Mesendoderm (in vitro differentiated cells): ENCODE measurements at regions not wholly inside any gene's neighbourhood (a gene's known extent, or its start where the extent isn't known, plus 50 kb on each side); places are given as distances from the start of the nearest gene placed in this dataset.

Source experiments
- DNase-seq: peaks from one replicate; pipeline ENCODE4 v3.0.0; 2013
- H2AK5ac ChIP-seq: 2 replicates; pipeline ENCODE4 v1.6.1; 2013; ENCODE audit warnings: low read length, inconsistent platforms
- H2BK120ac ChIP-seq: 2 replicates; pipeline ENCODE4 v1.6.1; 2013; ENCODE audit warnings: low read depth, mild to moderate bottlenecking, low read length, moderate library complexity, mixed read lengths
- H2BK15ac ChIP-seq: replicated peaks from 2 replicates; pipeline ENCODE4 v1.6.1; 2013; ENCODE audit warnings: low read depth, mild to moderate bottlenecking, moderate library complexity
- H2BK5ac ChIP-seq: 2 replicates; pipeline ENCODE4 v1.6.1; 2013; ENCODE audit warnings: low read length, inconsistent platforms
- H3K18ac ChIP-seq: 2 replicates; pipeline ENCODE4 v1.6.1; 2013; ENCODE audit warnings: mild to moderate bottlenecking, low read length, mixed read lengths
- H3K23ac ChIP-seq: one replicate; pipeline ENCODE4 v1.6.1; 2013; ENCODE audit warnings: low read length
- H3K27ac ChIP-seq: 2 replicates; pipeline ENCODE4 v1.5.1; 2013; ENCODE audit warnings: low read depth, mild to moderate bottlenecking, inconsistent platforms, low read length, moderate library complexity
- H3K27me3 ChIP-seq: 2 replicates; pipeline ENCODE4 v1.6.1; 2013; ENCODE audit warnings: low read length, control low read depth, mild to moderate bottlenecking, inconsistent platforms; ENCODE audit not compliant: insufficient read depth, poor library complexity
- H3K36me3 ChIP-seq: 2 replicates; pipeline ENCODE4 v1.6.1; 2013; ENCODE audit warnings: low read length, inconsistent platforms; ENCODE audit not compliant: control insufficient read depth, insufficient read depth
- H3K4ac ChIP-seq: one replicate; pipeline ENCODE4 v1.6.1; 2013; ENCODE audit warnings: low read depth, mild to moderate bottlenecking, low read length, moderate library complexity
- H3K4me1 ChIP-seq: 2 replicates; pipeline ENCODE4 v1.6.1; 2013; ENCODE audit warnings: low read depth, low read length, inconsistent platforms; ENCODE audit not compliant: control insufficient read depth
- H3K4me2 ChIP-seq: 2 replicates; pipeline ENCODE4 v1.6.1; 2013; ENCODE audit warnings: low read length
- H3K4me3 ChIP-seq: 2 replicates; pipeline ENCODE4 v1.5.1; 2013; ENCODE audit warnings: mild to moderate bottlenecking, low read length
- H3K56ac ChIP-seq: one replicate; pipeline ENCODE4 v1.6.1; 2013; ENCODE audit warnings: low read length
- H3K79me1 ChIP-seq: 2 replicates; pipeline ENCODE4 v1.6.1; 2013; ENCODE audit warnings: low read length, inconsistent platforms
- H3K79me2 ChIP-seq: 2 replicates; pipeline ENCODE4 v1.6.1; 2013; ENCODE audit warnings: mild to moderate bottlenecking, low read length; ENCODE audit not compliant: control insufficient read depth, insufficient read depth
- H3K9ac ChIP-seq: 2 replicates; pipeline ENCODE4 v1.6.1; 2013; ENCODE audit warnings: low read length, inconsistent platforms
- H4K5ac ChIP-seq: one replicate; pipeline ENCODE4 v1.6.1; 2013; ENCODE audit warnings: low read length
- H4K8ac ChIP-seq: one replicate; pipeline ENCODE4 v1.6.1; 2013; ENCODE audit warnings: low read depth, mild to moderate bottlenecking, control low read depth, low read length, moderate library complexity
- WGBS: extraction: QIAGEN DNeasy Blood & Tissue Kit; methylation state at CpG from one replicate; pipeline ENCODE4 v1.1.7; 2013; ENCODE audit warnings: low lambda C conversion rate, missing lambda C conversion rate; ENCODE audit not compliant: insufficient coverage; ENCODE audit errors: extremely low coverage; 5-methylcytosine and 5-hydroxymethylcytosine counted together

DNA sequence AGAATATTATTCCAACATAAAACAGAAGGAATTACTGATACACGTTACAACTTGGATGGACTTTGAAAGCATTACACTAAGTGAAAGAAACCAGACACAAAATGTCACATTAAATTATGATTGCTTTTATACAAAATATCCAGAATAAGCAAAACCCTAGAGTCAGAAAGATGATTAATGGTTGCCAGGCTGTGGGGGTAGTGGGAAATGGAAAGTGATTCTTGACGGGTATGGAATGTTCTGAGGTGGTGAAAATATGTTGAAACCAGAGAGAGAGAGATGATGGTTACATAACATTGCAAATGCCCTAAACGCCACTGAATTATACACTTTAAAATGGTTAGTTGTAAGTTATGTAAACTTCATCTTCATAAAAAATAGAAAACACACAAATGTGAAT is 1057.2 kb upstream of the TMEFF2 start:
- H3K4me3 ChIP-seq, result no peak overlapping the region
- H3K56ac ChIP-seq, result no peak overlapping the region
- no peak overlapping the region for H3K23ac ChIP-seq
- H2BK5ac ChIP-seq, result no peak overlapping the region
- DNase-seq, result no peak
- H3K9ac ChIP-seq, result no peak overlapping the region
- no peak overlapping the region for H2AK5ac ChIP-seq
- no peaks in the 10 kb centered on the region for H3K36me3 ChIP-seq
- no peak overlapping the region for H2BK120ac ChIP-seq
- H3K27ac ChIP-seq, result no peak overlapping the region
- no CpG with 5 or more reads among the region's 3 CpGs for WGBS
- no peak overlapping the region for H2BK15ac ChIP-seq
- no peaks in the 10 kb centered on the region for H3K79me2 ChIP-seq
- H4K8ac ChIP-seq, result no peak overlapping the region
- no peak overlapping the region for H3K4ac ChIP-seq
- no peaks in the 10 kb centered on the region for H3K4me1 ChIP-seq
- no peak overlapping the region for H4K5ac ChIP-seq
- no peaks in the 10 kb centered on the region for H3K27me3 ChIP-seq
- no peak overlapping the region for H3K18ac ChIP-seq
- no peak overlapping the region for H3K4me2 ChIP-seq
- H3K79me1 ChIP-seq, result no peaks in the 10 kb centered on the region

DNA sequence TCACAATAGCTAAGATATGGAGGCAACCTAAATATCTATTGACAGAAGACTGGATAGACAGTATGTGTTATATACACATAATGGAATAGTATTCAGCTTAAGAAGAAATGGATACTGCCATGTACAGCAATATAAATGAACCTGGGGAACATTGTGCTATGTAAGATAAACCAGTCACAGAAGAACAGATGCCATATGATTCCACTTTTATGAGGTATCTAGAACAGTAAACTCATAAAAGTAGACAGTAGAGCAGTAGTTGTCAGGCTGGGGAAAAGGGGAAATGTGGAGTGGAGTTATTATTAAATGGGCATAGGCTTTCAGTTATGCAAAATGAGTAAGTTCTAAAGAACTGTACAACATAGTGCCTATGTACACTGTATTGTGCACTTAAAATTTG is 1055.7 kb upstream of the TMEFF2 start:
- Histone ChIP-seq H2AK5ac (no peak overlapping the region), H3K18ac (no peak overlapping the region), H3K79me2 (no peaks in the 10 kb centered on the region), H3K4me3 (no peak overlapping the region), H3K4ac (no peak overlapping the region), H2BK15ac (no peak overlapping the region), H3K4me2 (no peak overlapping the region), H3K27ac (no peak overlapping the region), H4K8ac (no peak overlapping the region), H3K56ac (no peak overlapping the region), H3K4me1 (no peaks in the 10 kb centered on the region), H2BK5ac (no peak overlapping the region), H3K79me1 (no peaks in the 10 kb centered on the region), H3K36me3 (no peaks in the 10 kb centered on the region), H3K27me3 (no peaks in the 10 kb centered on the region), H3K9ac (no peak overlapping the region), H2BK120ac (no peak overlapping the region), H4K5ac (no peak overlapping the region), H3K23ac (no peak overlapping the region)
- DNase-seq, result no peak

DNA sequence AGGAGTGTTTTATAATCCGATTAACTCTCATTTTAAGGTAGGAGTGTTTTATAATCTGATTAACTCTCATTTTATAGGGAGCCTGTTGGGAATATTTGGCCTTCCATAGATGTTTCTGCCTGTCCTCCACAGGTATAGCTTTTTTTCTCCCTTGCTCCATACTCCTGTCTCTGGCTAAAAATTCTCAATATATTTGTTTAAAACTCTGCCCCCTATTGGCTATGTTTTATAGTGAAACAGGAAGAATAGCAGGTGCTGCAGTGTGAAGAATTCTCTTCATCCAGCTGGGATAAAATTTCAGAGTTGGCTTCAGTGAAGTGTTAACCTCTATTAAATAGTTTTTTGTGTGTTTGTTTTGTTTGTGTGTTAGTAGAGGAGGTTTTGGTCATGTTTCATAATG is 1046.0 kb upstream of the TMEFF2 start:
- Histone ChIP-seq H3K56ac (no peak overlapping the region), H3K36me3 (no peaks in the 10 kb centered on the region), H3K18ac (no peak overlapping the region), H3K79me1 (no peaks in the 10 kb centered on the region), H4K5ac (no peak overlapping the region), H2BK120ac (no peak overlapping the region), H2BK5ac (no peak overlapping the region), H3K79me2 (no peaks in the 10 kb centered on the region), H3K4me1 (no peaks in the 10 kb centered on the region), H3K4me3 (no peak overlapping the region), H3K4ac (no peak overlapping the region), H3K23ac (no peak overlapping the region), H3K9ac (no peak overlapping the region), H3K27ac (no peak overlapping the region), H2AK5ac (no peak overlapping the region), H3K27me3 (no peaks in the 10 kb centered on the region), H4K8ac (no peak overlapping the region), H2BK15ac (no peak overlapping the region), H3K4me2 (no peak overlapping the region)
- 100% methylated on average over 1 of the region's 1 CpG for WGBS
- DNase-seq, result peak; percentile 44

DNA sequence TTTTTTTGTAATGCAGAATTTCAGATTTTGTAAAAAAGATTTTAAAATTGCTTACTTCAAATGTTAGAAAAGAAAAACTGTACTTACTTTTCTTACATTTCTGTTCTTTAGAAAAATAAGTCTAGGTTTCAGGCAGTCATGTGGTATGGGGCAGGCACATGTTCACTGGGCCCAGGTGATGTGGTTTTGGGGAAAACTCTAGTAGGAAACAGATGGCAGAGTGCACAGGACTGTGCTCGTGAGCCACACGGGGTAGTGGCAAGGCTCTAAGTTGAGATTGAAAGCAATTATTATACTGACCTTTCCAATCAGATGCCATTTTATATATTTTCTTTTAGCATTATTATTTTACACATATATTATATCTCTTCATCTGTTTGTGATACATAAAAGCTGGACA is 1036.9 kb upstream of the TMEFF2 start:
- H3K4me2 ChIP-seq, result no peak overlapping the region
- no peak overlapping the region for H3K27ac ChIP-seq
- no peak overlapping the region for H4K5ac ChIP-seq
- H2BK5ac ChIP-seq, result no peak overlapping the region
- H3K56ac ChIP-seq, result no peak overlapping the region
- no peak overlapping the region for H3K18ac ChIP-seq
- H3K27me3 ChIP-seq, result no peaks in the 10 kb centered on the region
- no peak overlapping the region for H2BK120ac ChIP-seq
- no peak overlapping the region for H2AK5ac ChIP-seq
- no peak overlapping the region for H3K4me3 ChIP-seq
- no peak overlapping the region for H3K23ac ChIP-seq
- no peaks in the 10 kb centered on the region for H3K4me1 ChIP-seq
- H3K4ac ChIP-seq, result no peak overlapping the region
- no peak overlapping the region for H4K8ac ChIP-seq
- no peaks in the 10 kb centered on the region for H3K79me2 ChIP-seq
- DNase-seq, result no peak
- H3K9ac ChIP-seq, result no peak overlapping the region
- WGBS, result no CpG with 5 or more reads among the region's 2 CpGs
- no peaks in the 10 kb centered on the region for H3K36me3 ChIP-seq
- H2BK15ac ChIP-seq, result no peak overlapping the region
- no peaks in the 10 kb centered on the region for H3K79me1 ChIP-seq

DNA sequence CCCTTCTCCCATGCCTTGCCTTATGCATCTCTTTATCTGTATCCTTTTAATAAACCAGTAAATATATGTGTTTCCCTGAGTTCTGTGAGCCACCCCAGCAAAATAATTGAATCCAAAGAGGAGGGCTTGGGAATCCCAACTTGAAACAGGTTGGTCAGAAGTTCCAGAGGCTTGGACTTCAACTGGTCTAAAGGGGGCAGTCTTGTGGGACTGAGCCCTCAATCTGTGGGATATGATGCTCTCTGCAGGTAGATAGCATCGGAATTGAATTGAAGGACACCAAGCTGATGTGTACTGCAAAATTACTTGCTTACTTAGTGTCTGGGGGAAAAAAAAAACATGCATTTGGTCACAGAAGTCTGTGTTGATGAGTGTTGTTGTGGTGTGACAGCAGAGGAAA is 1033.5 kb upstream of the TMEFF2 start:
- Histone ChIP-seq H2AK5ac (no peak overlapping the region), H3K23ac (no peak overlapping the region), H3K56ac (no peak overlapping the region), H3K36me3 (no peaks in the 10 kb centered on the region), H2BK15ac (no peak overlapping the region), H2BK5ac (no peak overlapping the region), H3K9ac (no peak overlapping the region), H3K4me1 (no peaks in the 10 kb centered on the region), H3K27me3 (no peaks in the 10 kb centered on the region), H3K18ac (no peak overlapping the region), H4K8ac (no peak overlapping the region), H4K5ac (no peak overlapping the region), H2BK120ac (no peak overlapping the region), H3K4me3 (no peak overlapping the region), H3K79me2 (no peaks in the 10 kb centered on the region), H3K4me2 (no peak overlapping the region), H3K4ac (no peak overlapping the region), H3K79me1 (no peaks in the 10 kb centered on the region), H3K27ac (no peak overlapping the region)
- DNase-seq, result peak; percentile 38
- no CpG with 5 or more reads among the region's 1 CpG for WGBS

DNA sequence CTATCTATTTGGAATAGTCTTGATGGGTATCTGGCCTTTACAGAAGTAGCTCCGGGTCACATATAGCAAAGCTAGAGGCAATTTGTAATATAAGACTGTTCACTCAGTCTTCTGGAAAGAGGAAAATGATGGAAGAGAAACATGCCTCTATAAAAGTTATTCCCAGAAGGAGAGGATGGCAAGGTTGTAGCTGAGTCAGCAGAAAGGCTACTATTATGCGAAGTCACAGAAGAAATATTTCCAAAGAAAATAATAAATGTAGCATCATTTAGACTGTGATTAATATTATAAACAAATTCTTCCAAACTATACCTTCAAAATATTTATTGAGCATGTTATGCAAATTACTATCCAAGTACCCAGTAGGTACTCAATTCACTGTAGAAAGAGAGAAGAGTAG is 1027.7 kb upstream of the TMEFF2 start:
- Histone ChIP-seq H3K4me3 (no peak overlapping the region), H3K4ac (no peak overlapping the region), H2BK5ac (no peak overlapping the region), H3K9ac (no peak overlapping the region), H3K4me1 (no peaks in the 10 kb centered on the region), H3K79me1 (no peaks in the 10 kb centered on the region), H4K8ac (no peak overlapping the region), H2BK15ac (no peak overlapping the region), H3K4me2 (no peak overlapping the region), H3K18ac (no peak overlapping the region), H3K27ac (no peak overlapping the region), H3K36me3 (no peaks in the 10 kb centered on the region), H3K23ac (no peak overlapping the region), H3K56ac (no peak overlapping the region), H3K27me3 (no peaks in the 10 kb centered on the region), H2AK5ac (no peak overlapping the region), H3K79me2 (no peaks in the 10 kb centered on the region), H4K5ac (no peak overlapping the region), H2BK120ac (no peak overlapping the region)
- DNase-seq, result no peak
- WGBS, result no CpG with 5 or more reads among the region's 2 CpGs
